ENCODE measurements at regions not wholly inside any gene's neighbourhood (a gene's known extent, or its start where the extent isn't known, plus 50 kb on each side); places are given as distances from the start of the nearest gene placed in this dataset.

DNA sequence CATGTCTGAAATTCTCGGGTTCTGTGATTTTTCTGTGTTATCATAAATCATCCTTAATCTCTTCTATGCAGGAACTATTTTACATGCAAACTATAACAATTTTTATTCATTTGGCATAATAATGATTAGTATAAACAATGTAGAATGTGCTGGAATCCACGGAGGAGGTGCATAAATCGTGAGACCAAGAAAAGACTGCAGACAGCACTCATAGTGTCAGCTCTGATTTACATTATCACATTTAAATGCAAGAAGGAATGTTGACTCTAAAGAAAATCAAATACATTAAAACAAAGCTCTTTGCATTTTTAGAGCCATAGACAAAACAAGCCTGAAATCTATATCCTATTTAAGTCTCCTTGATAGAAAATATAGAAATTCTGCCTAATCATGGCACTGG is 501.7 kb upstream of the STXBP6 start:
- TF ChIP-seq, protein P1, sequence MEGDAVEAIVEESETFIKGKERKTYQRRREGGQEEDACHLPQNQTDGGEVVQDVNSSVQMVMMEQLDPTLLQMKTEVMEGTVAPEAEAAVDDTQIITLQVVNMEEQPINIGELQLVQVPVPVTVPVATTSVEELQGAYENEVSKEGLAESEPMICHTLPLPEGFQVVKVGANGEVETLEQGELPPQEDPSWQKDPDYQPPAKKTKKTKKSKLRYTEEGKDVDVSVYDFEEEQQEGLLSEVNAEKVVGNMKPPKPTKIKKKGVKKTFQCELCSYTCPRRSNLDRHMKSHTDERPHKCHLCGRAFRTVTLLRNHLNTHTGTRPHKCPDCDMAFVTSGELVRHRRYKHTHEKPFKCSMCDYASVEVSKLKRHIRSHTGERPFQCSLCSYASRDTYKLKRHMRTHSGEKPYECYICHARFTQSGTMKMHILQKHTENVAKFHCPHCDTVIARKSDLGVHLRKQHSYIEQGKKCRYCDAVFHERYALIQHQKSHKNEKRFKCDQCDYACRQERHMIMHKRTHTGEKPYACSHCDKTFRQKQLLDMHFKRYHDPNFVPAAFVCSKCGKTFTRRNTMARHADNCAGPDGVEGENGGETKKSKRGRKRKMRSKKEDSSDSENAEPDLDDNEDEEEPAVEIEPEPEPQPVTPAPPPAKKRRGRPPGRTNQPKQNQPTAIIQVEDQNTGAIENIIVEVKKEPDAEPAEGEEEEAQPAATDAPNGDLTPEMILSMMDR (conservative IDR thresholded peaks at IDR 0.05; ENCODE audit: low read depth, low read length): no peak
- no peak for TF ChIP-seq EZH2phosphoT487 (IDR thresholded peaks at IDR 0.05; ENCODE audit: borderline replicate concordance, low read length)

Measured in PC-3 (cell line).